ENCODE measurements at regions not wholly inside any gene's neighbourhood (a gene's known extent, or its start where the extent isn't known, plus 50 kb on each side); places are given as distances from the start of the nearest gene placed in this dataset.

DNA sequence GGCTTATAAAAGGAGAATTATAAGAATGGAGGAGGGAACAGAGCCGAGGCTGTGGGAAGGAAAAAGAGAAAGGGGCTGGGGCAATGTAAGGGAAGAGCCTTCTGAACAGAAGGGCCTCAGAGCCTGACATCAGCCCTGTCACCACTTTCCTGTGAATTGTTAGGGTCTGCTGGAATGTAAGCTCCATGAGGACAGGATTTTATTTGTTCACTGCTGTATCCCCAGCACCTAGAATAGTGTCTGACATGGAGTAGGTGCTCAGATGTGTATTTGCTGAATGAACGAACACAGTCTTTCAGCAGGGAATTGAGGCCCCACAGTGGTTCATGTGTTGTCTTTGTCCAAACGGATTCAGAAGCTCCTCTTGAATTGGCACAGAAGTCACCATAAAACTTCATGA lies 251.5 kb downstream of the OPA1 start:
- no peak for DNase-seq (ENCODE audit: extremely low read depth in 1 of 2, low read depth in 1 of 2)

- no peak for DNase-seq (ENCODE audit: extremely low read depth in 1 of 2, low read depth in 1 of 2)
These were observed 252.1 kb downstream of the OPA1 start for GRCh38 chr3:193845144-193845543.

DNA sequence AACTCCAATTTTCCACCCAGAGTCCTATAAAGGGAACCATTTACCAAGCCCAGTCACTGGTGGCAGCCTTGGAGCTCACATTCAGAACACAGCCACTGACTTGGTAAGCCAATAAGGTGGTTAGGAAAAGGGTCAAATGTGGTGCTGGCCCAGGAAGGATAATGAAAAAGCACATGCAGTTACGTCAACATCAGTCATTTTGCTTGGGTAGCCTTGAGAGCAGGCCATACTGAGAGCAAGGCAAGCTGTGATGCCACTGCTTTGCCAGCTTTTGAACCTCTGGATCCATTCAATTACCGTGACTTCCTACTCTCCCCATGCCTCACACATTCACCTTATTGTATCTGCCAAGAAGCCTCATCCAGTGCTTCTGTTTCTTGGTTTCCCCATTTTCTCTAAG lies 253.6 kb downstream of the OPA1 start:
- no peak for DNase-seq (ENCODE audit: extremely low read depth in 1 of 2, low read depth in 1 of 2)

- DNase-seq (ENCODE audit: extremely low read depth in 1 of 2, low read depth in 1 of 2): no peak
These were observed 254.4 kb downstream of the OPA1 start for GRCh38 chr3:193847402-193847801.

DNA sequence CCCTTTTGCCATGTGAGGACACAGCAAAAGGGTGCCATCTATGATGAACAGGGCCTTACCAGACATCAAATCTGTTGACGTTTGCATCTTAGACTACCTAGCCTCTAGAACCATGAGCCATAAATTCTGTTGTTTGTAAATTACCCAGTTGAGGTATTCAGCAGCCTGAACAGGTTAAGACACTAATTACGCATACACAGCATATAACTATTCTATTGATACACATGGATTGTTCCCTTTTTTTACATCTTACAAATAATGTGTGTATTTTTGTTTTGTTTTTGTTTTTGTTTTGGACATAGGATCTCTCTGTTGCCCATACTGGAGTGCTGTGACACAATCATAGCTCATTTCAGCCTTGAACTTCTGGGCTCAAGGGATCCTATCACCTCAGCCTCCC lies 255.5 kb downstream of the OPA1 start:
- DNase-seq (ENCODE audit: extremely low read depth in 1 of 2, low read depth in 1 of 2): no peak

GRCh38 chr3:193850084-193850619 lies 257.1 kb downstream of the OPA1 start:
- no peak for DNase-seq (ENCODE audit: extremely low read depth in 1 of 2, low read depth in 1 of 2)

DNA sequence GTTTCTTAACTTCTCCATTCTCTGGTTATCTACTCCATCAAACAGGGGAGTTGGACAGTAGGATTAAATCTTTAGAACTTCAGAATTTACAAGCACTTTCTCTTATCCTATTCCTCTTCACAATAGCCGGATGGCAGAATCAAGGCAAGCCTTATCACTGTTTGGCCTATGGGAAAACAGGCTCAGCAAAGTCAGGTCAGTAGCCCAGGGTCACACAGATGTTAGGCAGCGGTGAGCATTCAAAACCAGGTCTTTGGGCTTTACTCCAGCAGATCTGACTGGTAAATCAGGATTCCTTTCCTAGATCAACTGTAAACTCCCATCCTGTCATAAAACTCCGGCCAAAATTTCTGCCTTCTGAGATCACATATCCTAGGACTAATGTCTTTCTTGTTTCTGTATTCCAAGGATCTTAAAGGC lies 258.4 kb downstream of the OPA1 start:
- no peak for DNase-seq (ENCODE audit: extremely low read depth in 1 of 2, low read depth in 1 of 2)

- no peak for DNase-seq (ENCODE audit: extremely low read depth in 1 of 2, low read depth in 1 of 2)
These were observed 259.1 kb downstream of the OPA1 start for GRCh38 chr3:193851941-193852674.

GRCh38 chr3:193852901-193853300 lies 259.9 kb downstream of the OPA1 start:
- DNase-seq (ENCODE audit: extremely low read depth in 1 of 2, low read depth in 1 of 2): no peak

- no peak for DNase-seq (ENCODE audit: extremely low read depth in 1 of 2, low read depth in 1 of 2)
These were observed 260.7 kb downstream of the OPA1 start for GRCh38 chr3:193853511-193854219.

- DNase-seq (ENCODE audit: extremely low read depth in 1 of 2, low read depth in 1 of 2): no peak
These were observed 265.0 kb downstream of the OPA1 start for GRCh38 chr3:193857996-193858395.

DNA sequence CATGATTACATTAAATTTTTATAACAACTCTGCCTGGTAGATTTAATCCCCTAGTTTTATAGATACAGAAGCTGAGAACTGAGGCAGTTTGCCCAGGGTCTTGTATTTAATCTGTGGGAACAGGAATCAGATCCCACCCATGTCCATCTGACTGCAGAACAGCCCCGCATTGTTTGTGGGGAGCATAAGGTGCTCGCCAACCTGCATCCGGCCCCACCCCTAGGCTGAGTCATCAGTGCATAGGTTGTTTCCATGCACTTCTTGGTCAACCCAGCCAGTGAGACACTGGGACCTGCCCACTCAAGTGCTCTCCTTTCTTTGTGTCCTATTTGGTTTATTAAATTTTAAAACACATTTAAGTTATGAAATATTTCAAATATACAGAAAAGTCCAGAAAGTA lies 266.2 kb downstream of the OPA1 start:
- no peak for DNase-seq (ENCODE audit: extremely low read depth in 1 of 2, low read depth in 1 of 2)

GRCh38 chr3:193861012-193861411 lies 268.0 kb downstream of the OPA1 start:
- no peak for DNase-seq (ENCODE audit: extremely low read depth in 1 of 2, low read depth in 1 of 2)

DNA sequence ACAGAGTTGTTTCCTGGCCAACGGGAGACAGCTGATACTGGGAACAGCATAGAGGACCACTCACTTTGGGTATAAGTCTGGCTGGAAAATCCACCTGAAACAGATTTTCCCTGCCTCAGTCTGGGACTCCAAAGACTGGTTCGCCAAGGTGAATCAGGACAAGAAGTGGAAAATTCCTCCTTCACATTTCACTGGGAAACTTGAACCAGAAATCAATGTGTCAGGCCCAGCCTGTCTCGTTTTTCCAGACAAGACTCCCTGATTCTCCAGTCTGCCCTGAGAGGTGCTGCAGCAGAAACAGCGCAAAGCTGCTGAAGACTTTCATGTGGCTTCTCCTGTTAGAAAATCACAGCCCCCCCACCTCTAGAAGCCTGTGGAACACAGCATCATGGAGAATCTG lies 269.8 kb downstream of the OPA1 start:
- DNase-seq (ENCODE audit: extremely low read depth in 1 of 2, low read depth in 1 of 2): no peak

DNA sequence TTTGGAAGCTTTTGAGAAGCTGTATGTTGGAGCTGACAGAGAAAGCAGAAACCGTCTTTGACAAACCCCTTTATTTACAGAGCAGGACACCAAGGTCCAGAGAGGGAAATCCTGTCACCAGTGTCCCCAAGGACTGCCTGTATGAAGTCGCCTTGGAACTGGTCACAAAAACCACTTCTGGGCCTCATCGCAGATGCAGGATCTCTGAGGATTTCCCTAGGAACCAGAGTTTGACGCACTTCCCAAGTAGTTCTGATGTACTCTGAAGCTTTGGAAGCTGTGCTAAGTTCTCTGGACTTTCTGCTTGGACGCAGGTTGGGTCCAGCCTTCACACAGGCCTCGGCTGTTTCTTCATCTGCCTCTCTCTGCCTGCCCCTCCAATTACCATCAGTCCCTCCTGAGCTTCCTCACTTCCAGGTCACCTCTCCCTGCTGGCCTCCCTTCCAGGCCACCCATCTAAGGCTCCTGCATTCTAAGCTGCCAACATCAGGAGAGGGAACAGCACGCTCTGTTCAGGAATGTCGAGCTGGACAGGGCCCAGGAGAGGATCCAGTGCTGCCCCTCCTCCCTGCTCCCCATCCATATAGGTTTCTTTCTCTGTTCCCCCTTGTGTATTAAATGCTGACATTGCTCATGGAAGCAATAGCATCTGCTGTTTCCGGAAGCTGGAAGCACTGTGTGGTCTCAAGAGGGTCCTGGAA lies 270.8 kb downstream of the OPA1 start:
- no peak for DNase-seq (ENCODE audit: extremely low read depth in 1 of 2, low read depth in 1 of 2)

DNA sequence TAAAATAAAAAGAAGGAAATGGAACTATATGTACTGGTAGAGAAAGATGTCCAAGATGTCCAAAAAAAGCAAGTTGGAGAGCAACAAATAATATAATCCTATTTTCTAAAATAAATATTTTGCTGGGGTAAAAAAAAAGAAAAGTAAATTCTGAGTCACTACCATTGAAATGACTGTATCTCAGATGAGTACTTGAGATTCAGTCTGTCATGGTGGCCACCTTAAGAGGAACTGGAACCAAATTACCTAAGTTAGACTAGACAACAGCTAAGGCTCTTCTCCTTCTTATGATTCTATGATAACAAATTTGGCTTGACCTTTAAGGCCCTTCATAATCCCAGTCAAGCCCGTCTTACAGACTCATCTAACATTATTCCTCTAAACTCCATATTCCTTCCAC lies 270.6 kb upstream of the HES1 start:
- DNase-seq (ENCODE audit: extremely low read depth in 1 of 2, low read depth in 1 of 2): no peak

DNA sequence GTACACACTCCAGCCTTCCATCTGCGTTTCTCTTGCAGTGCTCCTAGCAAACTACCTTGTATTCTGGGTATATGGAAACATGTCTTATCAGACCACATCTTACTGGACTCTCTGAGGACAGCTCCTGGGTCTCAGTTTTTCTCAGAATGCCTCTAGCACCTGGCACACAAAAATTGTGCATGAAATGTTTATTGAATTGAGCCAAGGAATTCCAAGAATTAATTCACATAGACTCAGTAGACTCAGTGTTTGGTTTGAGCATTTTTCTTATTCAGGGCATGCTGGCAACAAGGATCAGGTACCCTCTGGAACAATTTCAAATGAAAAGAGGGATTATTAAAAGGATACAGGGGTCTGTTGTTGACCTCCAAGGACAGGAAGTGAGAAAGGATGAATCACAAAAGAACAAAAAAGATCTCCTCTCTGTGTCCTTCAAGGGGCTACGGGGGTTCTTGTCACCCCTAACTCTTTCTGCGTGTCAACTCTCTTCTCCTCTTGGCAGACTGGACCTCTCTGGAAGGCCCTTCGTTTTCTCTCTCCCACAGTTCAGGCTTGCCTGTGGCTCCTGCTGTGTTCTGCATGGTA lies 270.0 kb upstream of the HES1 start:
- no peak for DNase-seq (ENCODE audit: extremely low read depth in 1 of 2, low read depth in 1 of 2)

DNA sequence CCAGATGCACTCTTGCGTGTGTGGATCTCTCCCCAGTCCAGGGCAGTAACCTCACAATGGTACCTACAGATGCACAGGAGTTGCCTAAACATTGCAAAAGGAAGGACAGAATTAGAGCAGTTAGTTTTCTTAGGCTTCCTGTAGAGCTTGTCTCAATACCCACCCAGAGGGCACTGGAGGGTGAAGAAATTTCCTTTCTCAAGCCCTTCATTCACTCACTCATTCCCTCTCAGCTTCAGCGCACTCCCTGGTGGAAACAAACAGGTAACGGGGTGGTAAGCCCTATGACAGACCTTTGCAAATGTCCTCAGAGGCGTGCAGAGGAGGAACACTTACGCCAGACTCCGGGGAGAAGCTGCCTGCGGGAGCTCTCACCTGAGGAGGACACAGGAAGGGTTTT lies 267.4 kb upstream of the HES1 start:
- DNase-seq (ENCODE audit: extremely low read depth in 1 of 2, low read depth in 1 of 2): no peak

GRCh38 chr3:193869221-193870201 lies 266.4 kb upstream of the HES1 start:
- DNase-seq (ENCODE audit: extremely low read depth in 1 of 2, low read depth in 1 of 2): no peak
